Stimulated activated CD8-positive, alpha-beta memory T cell treated with anti-CD3 and anti-CD28 coated beads, Interleukin-4, amount 100 ng/mL, for 24 hours (primary cell): ENCODE measurements at regions not wholly inside any gene's neighbourhood (a gene's known extent, or its start where the extent isn't known, plus 50 kb on each side); places are given as distances from the start of the nearest gene placed in this dataset.

Experiments
- DNase-seq: peaks from one replicate; pipeline ENCODE4 v3.0.0-alpha.2; 2020; ENCODE audit warnings: low read depth

- no peak for DNase-seq
These were observed 125.5 kb upstream of the FBXL4 start for GRCh38 chr6:99073223-99073622.

GRCh38 chr6:99066044-99066443 is 118.3 kb upstream of the FBXL4 start:
- DNase-seq = no peak

GRCh38 chr6:99064834-99065233 is 117.1 kb upstream of the FBXL4 start:
- DNase-seq = no peak

DNA sequence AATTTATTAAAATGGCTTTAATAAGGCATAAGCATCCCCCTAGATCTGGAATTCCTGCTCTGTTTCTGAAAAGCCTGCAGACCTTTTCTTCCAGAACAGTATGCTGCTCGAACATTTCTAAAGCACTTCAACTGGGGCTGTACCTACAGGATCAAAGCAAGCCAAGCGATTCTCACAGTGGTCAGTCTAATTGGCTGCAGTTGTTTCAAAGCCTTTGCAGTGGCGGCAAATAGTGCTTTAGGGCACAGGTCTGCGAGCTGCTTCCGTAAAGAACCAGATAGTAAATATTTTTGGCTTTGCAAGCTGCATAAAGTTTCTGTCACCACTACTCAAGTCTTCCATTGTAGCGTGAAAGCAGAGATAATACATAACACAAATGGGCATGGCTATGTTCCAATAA is 88.9 kb upstream of the FBXL4 start:
- no peak for DNase-seq

GRCh38 chr6:99032396-99032795 is 84.7 kb upstream of the FBXL4 start:
- no peak for DNase-seq

GRCh38 chr6:99031957-99032356 is 84.2 kb upstream of the FBXL4 start:
- no peak for DNase-seq

DNA sequence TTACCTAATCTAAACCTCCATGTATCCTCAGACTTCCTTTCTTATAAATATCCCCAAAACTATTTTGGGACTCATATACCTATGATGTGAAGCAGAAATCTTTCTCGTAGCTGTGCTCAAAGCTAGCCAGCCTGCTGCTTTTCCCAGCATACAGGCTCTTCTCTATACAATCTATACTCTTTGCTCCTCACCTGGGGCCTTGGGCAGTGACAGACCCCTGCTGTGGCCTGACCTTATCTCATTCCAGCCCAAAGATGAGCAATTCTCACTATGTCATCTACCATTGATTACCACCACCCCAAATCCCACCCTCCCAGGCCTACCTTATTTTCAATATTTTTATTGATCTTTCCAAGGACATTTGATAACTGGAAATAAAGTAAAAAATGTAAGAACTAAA is 83.2 kb upstream of the FBXL4 start:
- no peak for DNase-seq

GRCh38 chr6:99026135-99026534 is 78.4 kb upstream of the FBXL4 start:
- DNase-seq = no peak

GRCh38 chr6:99024089-99024488 is 76.3 kb upstream of the FBXL4 start:
- DNase-seq = no peak

DNA sequence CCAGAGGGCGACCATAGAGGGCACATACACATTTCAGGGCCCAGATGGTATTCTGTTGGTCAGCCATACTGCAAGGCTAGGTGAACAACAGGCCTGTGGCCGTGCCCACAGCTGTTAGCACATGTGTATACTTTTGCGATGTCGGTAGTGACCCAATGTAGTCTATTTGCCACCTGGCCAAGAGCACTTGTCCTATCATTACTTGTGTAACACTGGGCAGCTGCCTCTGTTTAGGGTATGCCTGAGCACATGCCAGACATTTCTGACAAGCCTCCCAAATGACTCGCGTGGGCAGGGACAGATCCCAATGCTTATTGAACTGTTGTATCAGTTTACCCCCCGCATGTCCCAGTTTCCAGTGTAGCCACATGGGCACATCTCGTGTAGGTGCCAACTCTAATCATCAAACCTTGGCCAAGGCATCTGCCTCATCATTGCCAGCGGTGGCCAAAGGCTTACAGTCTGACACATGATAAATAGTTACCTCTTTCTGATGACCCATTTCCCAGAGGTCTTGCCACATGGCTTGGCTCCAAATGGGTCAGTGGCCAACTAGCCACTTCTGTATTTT is 74.4 kb upstream of the FBXL4 start:
- DNase-seq = no peak

DNA sequence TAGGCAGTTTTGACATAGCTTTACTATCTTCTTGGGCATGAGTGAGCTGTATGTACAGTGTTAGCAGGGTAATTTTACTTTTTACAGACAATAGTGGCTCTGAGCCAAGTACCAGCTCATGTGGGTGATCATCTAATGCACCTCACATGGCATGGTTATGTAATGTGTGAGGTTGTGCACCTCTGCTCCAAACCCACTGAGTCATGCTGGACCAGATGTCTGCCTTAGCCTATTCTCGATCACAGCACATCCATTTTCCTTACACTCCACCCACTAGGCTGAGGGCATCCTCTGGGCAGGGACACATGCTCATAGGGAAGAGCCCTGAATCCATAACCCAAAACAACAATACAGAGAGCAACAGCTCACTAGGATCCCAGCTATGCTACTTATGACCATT is 71.6 kb upstream of the FBXL4 start:
- no peak for DNase-seq

DNA sequence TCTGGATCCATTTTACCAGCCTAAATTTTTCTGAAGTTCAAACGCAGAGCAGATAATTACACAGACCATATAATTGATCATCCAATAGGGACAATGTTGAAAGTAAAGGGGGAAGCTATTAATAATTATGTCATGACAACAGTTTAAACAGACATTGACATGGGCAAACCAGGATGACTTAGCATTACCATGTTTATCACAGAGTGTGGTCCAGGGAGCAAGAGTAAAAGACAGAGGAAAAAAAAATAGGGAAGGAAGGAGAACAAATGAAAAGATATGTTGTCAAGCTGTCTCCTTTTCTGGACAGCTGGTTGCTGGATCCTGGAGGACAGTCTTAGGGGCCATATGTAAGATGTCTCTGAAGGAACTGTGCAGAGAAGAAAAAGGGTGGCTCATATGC is 69.4 kb upstream of the FBXL4 start:
- DNase-seq = no peak

DNA sequence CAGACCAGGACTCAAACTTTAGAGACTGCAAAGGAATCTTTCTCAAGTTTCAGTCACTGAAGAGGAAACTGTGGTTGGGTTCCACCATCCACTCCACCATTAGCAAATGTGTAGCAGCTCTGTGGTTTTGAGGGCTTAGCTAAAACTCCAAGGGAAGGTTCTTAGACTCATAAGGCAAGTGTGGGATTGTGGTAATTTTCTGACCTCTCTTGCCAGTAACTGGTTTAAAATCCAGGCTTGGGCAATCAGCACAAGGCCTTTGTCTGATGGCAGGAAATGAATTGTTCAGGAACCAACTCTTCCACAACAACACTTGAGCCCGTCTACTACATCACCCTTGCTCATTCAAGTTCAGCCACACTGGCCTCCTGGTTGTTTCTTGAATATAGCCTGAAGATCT is 68.6 kb upstream of the FBXL4 start:
- no peak for DNase-seq

GRCh38 chr6:99014061-99014460 is 66.3 kb upstream of the FBXL4 start:
- no peak for DNase-seq

GRCh38 chr6:99013661-99014060 is 65.9 kb upstream of the FBXL4 start:
- no peak for DNase-seq

DNA sequence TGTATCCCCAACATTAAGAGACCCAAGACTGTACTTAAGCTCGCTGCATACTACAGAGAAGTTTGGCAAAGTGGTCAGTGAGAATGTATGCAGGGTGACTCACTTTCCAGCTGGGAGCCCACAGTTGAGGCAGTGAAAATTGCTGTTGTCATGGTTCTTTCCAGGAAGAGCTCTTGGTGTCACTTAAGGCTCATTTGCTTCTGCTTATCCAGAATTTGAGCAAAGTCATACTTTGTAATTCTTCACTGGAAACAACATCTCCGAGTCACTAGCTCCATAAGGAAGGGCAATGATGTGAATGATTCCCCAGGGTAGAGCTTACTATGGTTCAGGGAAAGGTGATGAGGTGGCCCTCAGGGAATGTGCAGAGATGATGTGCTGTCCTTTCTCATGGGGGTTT is 65.4 kb upstream of the FBXL4 start:
- DNase-seq = no peak

GRCh38 chr6:99011151-99011550 is 63.4 kb upstream of the FBXL4 start:
- no peak for DNase-seq

- no peak for DNase-seq
These were observed 55.1 kb upstream of the FBXL4 start for GRCh38 chr6:99002831-99003230.

DNA sequence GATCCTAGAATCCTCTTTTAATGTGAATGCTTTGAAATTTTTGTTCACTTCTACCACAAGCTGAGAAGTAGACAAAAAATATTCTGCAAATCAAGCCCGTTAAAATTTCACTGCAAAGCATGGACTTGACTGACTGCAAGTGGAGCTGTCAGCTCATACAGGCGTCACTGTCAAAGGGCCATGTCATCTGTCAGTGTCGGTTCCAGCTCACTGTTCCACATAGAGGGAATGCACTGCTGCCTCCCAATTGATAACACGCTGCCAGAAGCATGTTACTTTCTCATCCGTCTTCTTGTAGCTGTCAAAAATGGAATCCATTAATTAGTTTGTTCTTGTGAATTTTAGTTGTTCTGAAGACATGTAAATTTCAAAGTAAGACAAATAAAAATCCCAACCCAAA is 50.4 kb upstream of the FBXL4 start:
- no peak for DNase-seq
